HepG2 (cell line): ENCODE measurements at regions not wholly inside any gene's neighbourhood (a gene's known extent, or its start where the extent isn't known, plus 50 kb on each side); places are given as distances from the start of the nearest gene placed in this dataset.

Experiments used
- FOXA1 ChIP-seq, 2 experiments: fragments of 450-650 bp in 1 of 2; sonication (generic) in 1 of 2; formaldehyde crosslinking in 1 of 2; IDR thresholded peaks; 2 replicates each; pipeline versions ENCODE4 v1.4.0 to v1.6.1; 2016 to 2020; ENCODE audit warnings: missing genetic modification reagents in 1 of 2
- MAZ ChIP-seq, 2 experiments: sonication (generic) in 1 of 2; formaldehyde crosslinking in 1 of 2; IDR thresholded peaks; 2 replicates each; pipeline versions ENCODE4 v1.5.0 to v1.6.1; 2012 to 2020; ENCODE audit warnings: low read depth in 2 of 2, mild to moderate bottlenecking in 2 of 2, borderline replicate concordance in 1 of 2, improper control_type of control experiment in 1 of 2, low read length in 1 of 2, missing genetic modification reagents in 1 of 2, moderate library complexity in 1 of 2
- MTF1 ChIP-seq: sonication (generic); formaldehyde crosslinking; IDR thresholded peaks from 2 replicates; pipeline ENCODE4 v1.5.0; 2020; ENCODE audit warnings: missing genetic modification reagents
- SMC3 ChIP-seq: IDR thresholded peaks from 2 replicates; pipeline ENCODE4 v1.6.1; 2011; ENCODE audit warnings: low read length, improper control_type of control experiment
- SUZ12 ChIP-seq: fragments of 150-350 bp; IDR thresholded peaks from 2 replicates; pipeline ENCODE4 v1.6.1; 2014; ENCODE audit warnings: low read depth, low read length
- ZBTB8A ChIP-seq: sonication (generic); formaldehyde crosslinking; IDR thresholded peaks from 2 replicates; pipeline ENCODE4 v1.4.0; 2020; ENCODE audit warnings: mild to moderate bottlenecking, low read depth, missing genetic modification reagents, borderline replicate concordance
- TF ChIP-seq, protein P1 (sequence below), 2 experiments: IDR thresholded peaks; 2 replicates each; pipeline ENCODE4 v1.6.1; 2011 to 2012; ENCODE audit warnings: low read length in 2 of 2, borderline replicate concordance in 1 of 2, low read depth in 1 of 2, mild to moderate bottlenecking in 1 of 2, moderate library complexity in 1 of 2
- TF ChIP-seq, protein P2 (sequence below): sonication (generic); formaldehyde crosslinking; IDR thresholded peaks from 2 replicates; pipeline ENCODE4 v1.5.0; 2020; ENCODE audit warnings: mild to moderate bottlenecking, missing genetic modification reagents, moderate library complexity

DNA sequence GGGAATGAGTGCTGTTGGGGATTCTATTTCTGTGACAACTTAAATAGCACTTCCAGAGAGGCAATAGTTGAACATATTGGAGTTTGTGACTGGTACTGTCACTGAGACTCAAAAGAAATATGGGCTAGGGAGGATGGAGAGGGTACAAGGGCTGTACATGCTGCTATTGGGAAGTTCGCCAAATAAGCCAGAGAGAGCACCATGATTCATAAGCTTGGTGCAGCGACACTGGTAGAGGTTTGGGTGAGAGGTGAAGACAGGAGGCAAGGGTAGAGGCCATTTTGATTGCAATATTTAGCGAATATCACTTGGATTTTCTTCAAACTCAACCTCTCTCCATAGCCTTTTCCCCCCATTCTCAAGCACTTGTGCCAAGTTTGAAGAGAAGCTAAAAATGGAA lies 214.3 kb downstream of the OGFRL1 start:
- no peak for TF ChIP-seq MTF1 (CRISPR knock-in tag)
- no peak for TF ChIP-seq MAZ (IDR thresholded peaks at IDR 0.05; ENCODE audit: borderline replicate concordance, low read depth, low read length)
- TF ChIP-seq MAZ (CRISPR knock-in tag; IDR thresholded peaks at IDR 0.05; ENCODE audit: low read depth): no peak
- TF ChIP-seq SUZ12: no peak
- TF ChIP-seq, protein P1, sequence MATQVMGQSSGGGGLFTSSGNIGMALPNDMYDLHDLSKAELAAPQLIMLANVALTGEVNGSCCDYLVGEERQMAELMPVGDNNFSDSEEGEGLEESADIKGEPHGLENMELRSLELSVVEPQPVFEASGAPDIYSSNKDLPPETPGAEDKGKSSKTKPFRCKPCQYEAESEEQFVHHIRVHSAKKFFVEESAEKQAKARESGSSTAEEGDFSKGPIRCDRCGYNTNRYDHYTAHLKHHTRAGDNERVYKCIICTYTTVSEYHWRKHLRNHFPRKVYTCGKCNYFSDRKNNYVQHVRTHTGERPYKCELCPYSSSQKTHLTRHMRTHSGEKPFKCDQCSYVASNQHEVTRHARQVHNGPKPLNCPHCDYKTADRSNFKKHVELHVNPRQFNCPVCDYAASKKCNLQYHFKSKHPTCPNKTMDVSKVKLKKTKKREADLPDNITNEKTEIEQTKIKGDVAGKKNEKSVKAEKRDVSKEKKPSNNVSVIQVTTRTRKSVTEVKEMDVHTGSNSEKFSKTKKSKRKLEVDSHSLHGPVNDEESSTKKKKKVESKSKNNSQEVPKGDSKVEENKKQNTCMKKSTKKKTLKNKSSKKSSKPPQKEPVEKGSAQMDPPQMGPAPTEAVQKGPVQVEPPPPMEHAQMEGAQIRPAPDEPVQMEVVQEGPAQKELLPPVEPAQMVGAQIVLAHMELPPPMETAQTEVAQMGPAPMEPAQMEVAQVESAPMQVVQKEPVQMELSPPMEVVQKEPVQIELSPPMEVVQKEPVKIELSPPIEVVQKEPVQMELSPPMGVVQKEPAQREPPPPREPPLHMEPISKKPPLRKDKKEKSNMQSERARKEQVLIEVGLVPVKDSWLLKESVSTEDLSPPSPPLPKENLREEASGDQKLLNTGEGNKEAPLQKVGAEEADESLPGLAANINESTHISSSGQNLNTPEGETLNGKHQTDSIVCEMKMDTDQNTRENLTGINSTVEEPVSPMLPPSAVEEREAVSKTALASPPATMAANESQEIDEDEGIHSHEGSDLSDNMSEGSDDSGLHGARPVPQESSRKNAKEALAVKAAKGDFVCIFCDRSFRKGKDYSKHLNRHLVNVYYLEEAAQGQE (IDR thresholded peaks at IDR 0.05; ENCODE audit: borderline replicate concordance in 1 of 2, low read depth in 1 of 2, low read length in 2 of 2): no peak
- no peak for TF ChIP-seq FOXA1 (IDR thresholded peaks at IDR 0.05)
- no peak for TF ChIP-seq FOXA1 (CRISPR knock-in tag; IDR thresholded peaks at IDR 0.05)
- TF ChIP-seq SMC3: no peak
- no peak for TF ChIP-seq ZBTB8A (CRISPR knock-in tag)
- TF ChIP-seq, protein P2, sequence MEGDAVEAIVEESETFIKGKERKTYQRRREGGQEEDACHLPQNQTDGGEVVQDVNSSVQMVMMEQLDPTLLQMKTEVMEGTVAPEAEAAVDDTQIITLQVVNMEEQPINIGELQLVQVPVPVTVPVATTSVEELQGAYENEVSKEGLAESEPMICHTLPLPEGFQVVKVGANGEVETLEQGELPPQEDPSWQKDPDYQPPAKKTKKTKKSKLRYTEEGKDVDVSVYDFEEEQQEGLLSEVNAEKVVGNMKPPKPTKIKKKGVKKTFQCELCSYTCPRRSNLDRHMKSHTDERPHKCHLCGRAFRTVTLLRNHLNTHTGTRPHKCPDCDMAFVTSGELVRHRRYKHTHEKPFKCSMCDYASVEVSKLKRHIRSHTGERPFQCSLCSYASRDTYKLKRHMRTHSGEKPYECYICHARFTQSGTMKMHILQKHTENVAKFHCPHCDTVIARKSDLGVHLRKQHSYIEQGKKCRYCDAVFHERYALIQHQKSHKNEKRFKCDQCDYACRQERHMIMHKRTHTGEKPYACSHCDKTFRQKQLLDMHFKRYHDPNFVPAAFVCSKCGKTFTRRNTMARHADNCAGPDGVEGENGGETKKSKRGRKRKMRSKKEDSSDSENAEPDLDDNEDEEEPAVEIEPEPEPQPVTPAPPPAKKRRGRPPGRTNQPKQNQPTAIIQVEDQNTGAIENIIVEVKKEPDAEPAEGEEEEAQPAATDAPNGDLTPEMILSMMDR (CRISPR knock-in tag): no peak
